ENCODE measurements at regions not wholly inside any gene's neighbourhood (a gene's known extent, or its start where the extent isn't known, plus 50 kb on each side); places are given as distances from the start of the nearest gene placed in this dataset.

DNA sequence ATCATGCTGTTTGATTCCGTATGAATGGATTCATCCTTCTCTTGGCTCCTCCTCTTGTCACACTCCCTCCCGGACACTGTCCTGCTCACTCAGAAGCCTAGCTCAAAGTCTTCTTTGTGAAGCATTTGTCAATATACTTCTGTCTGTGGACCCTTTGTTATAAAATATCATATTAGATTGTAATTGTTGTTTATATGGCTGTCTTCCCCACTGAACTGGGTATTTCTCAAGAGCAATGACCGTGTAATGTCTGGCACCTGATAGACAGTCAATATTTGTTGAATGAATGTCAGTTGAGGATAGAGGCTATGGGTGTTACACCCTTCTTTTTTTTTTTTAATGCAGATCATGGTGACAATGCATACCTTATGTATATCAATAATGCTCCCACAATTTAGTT lies 335.3 kb downstream of the SOX4 start:
- no peak for TF ChIP-seq EZH2 (IDR thresholded peaks at IDR 0.05; ENCODE audit: borderline replicate concordance, low read depth, low read length, severe bottlenecking)
- no peak for TF ChIP-seq CTCF (IDR thresholded peaks at IDR 0.05; ENCODE audit: borderline replicate concordance, extremely low read depth, low read length, poor library complexity, severe bottlenecking)
- H3K4me1 ChIP-seq (ENCODE audit: insufficient read depth, low read length): peaks cover 21% of the 10 kb centered on the region
- H3K9ac ChIP-seq (ENCODE audit: low read depth, low read length): no peak overlapping the region
- H3K9me3 ChIP-seq (ENCODE audit: insufficient read depth, low read length, severe bottlenecking): no peaks in the 10 kb centered on the region
- H4K20me1 ChIP-seq (ENCODE audit: insufficient read depth, low read length): no peaks in the 10 kb centered on the region
- H3K27ac ChIP-seq (ENCODE audit: low read length): no peak overlapping the region
- no peaks in the 10 kb centered on the region; the same call in none of the 2 replicates for H3K79me2 ChIP-seq (ENCODE audit: insufficient read depth, low read length)
- ATAC-seq (ENCODE audit: insufficient read depth, low read depth) (no peak), DNase-seq (no peak)
- no peak overlapping the region for H3K4me2 ChIP-seq (ENCODE audit: insufficient read depth, low read length)
- no peak overlapping the region for H2AFZ ChIP-seq (ENCODE audit: low read depth, low read length)
- H3K4me3 ChIP-seq (ENCODE audit: low read depth in 1 of 2, low read length in 2 of 2): no peak overlapping the region
- no peaks in the 10 kb centered on the region for H3K27me3 ChIP-seq (ENCODE audit: insufficient read depth, low read length, poor library complexity)
- peaks cover 3% of the 10 kb centered on the region; the same call in 1 of the 2 replicates for H3K36me3 ChIP-seq (ENCODE audit: insufficient read depth, low read length)

DNA sequence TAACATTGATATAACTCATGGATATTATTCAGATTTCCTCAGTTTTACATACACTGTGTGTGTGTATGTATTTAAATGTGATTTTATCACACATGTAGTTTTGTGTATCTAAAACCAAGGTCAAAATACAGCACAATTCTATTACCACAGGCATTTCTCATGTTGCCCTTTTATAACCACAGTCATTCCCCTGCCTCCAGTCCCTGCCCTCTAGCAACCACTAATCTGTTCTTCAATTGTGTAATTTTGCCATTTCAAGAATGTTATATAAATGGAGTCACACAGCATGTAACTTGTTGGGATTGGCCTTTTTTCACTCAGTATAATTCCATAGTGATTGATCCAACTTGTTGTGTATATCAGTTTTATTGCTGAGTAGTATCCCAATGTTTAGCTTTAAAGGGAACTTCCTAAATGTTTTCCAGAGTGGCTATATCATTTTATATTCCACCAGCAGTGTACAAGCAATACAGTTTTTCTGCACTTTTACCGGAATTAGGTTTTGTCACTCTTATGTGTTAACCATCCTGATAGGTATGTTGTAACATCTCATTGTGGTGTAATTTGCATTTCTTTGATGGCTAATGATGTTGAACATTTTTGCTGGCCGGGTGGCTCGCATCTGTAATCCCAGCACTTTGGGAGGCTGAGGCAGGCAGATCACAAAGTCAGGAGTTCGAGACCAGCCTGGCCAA lies 338.2 kb downstream of the SOX4 start:
- no peaks in the 10 kb centered on the region for H4K20me1 ChIP-seq (ENCODE audit: insufficient read depth, low read length)
- no peak overlapping the region for H3K9ac ChIP-seq (ENCODE audit: low read depth, low read length)
- H3K9me3 ChIP-seq (ENCODE audit: insufficient read depth, low read length, severe bottlenecking): no peaks in the 10 kb centered on the region
- ATAC-seq (ENCODE audit: insufficient read depth, low read depth) (no peak), DNase-seq (no peak)
- H3K79me2 ChIP-seq (ENCODE audit: insufficient read depth, low read length): peaks cover 3% of the 10 kb centered on the region
- H2AFZ ChIP-seq (ENCODE audit: low read depth, low read length): no peak overlapping the region
- TF ChIP-seq EZH2 (IDR thresholded peaks at IDR 0.05; ENCODE audit: borderline replicate concordance, low read depth, low read length, severe bottlenecking): no peak
- H3K4me2 ChIP-seq (ENCODE audit: insufficient read depth, low read length): no peak overlapping the region
- peaks cover 6% of the 10 kb centered on the region; the same call in 1 of the 2 replicates for H3K4me1 ChIP-seq (ENCODE audit: insufficient read depth, low read length)
- H3K27ac ChIP-seq (ENCODE audit: low read length): no peak overlapping the region
- H3K4me3 ChIP-seq (ENCODE audit: low read depth in 1 of 2, low read length in 2 of 2): no peak overlapping the region
- H3K27me3 ChIP-seq (ENCODE audit: insufficient read depth, low read length, poor library complexity): no peaks in the 10 kb centered on the region
- H3K36me3 ChIP-seq (ENCODE audit: insufficient read depth, low read length): peaks cover 3% of the 10 kb centered on the region; the same call in 1 of the 2 replicates

- Histone ChIP-seq H3K4me1 (ENCODE audit: insufficient read depth, low read length) (no peaks in the 10 kb centered on the region), H4K20me1 (ENCODE audit: insufficient read depth, low read length) (no peaks in the 10 kb centered on the region), H3K79me2 (ENCODE audit: insufficient read depth, low read length) (peaks cover 3% of the 10 kb centered on the region; the same call in 1 of the 2 replicates), H3K9ac (ENCODE audit: low read depth, low read length) (no peak overlapping the region), H3K27ac (ENCODE audit: low read length) (no peak overlapping the region), H3K36me3 (ENCODE audit: insufficient read depth, low read length) (peaks cover 3% of the 10 kb centered on the region; the same call in 1 of the 2 replicates), H3K27me3 (ENCODE audit: insufficient read depth, low read length, poor library complexity) (no peaks in the 10 kb centered on the region), H3K4me2 (ENCODE audit: insufficient read depth, low read length) (no peak overlapping the region), H3K4me3 (ENCODE audit: low read depth in 1 of 2, low read length in 2 of 2) (no peak overlapping the region), H3K9me3 (ENCODE audit: insufficient read depth, low read length, severe bottlenecking) (no peaks in the 10 kb centered on the region), H2AFZ (ENCODE audit: low read depth, low read length) (no peak overlapping the region)
- TF ChIP-seq CTCF (IDR thresholded peaks at IDR 0.05; ENCODE audit: borderline replicate concordance, extremely low read depth, low read length, poor library complexity, severe bottlenecking) (no peak), EZH2 (IDR thresholded peaks at IDR 0.05; ENCODE audit: borderline replicate concordance, low read depth, low read length, severe bottlenecking) (no peak)
- no peak for DNase-seq
- no peak for ATAC-seq (ENCODE audit: insufficient read depth, low read depth)
Measured at GRCh38 chr6:21933351-21933750, 339.8 kb downstream of the SOX4 start.

DNA sequence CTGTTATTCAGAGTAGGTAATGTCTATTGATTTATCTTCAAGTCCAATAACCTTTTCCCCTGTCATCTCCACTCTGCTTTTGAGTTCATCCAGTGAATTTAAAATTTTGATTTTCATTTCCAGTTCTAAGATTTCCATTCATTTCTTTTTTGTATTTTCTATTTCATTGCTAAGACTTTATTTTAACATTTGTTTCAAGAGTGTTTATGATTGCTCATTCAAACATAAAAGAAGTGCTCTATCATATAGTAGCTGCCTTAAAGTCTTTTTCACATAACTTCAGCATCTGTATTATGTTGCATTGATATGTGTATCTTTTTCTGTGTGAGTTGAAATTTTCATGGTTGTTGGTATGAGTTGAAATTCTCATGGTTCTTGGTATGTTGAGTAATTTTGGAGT lies 341.6 kb downstream of the SOX4 start:
- Histone ChIP-seq H3K9me3 (ENCODE audit: insufficient read depth, low read length, severe bottlenecking) (no peaks in the 10 kb centered on the region), H3K36me3 (ENCODE audit: insufficient read depth, low read length) (peaks cover 3% of the 10 kb centered on the region; the same call in 1 of the 2 replicates), H3K4me3 (ENCODE audit: low read depth in 1 of 2, low read length in 2 of 2) (no peak overlapping the region), H2AFZ (ENCODE audit: low read depth, low read length) (no peak overlapping the region), H3K79me2 (ENCODE audit: insufficient read depth, low read length) (peaks cover 3% of the 10 kb centered on the region; the same call in 1 of the 2 replicates), H3K9ac (ENCODE audit: low read depth, low read length) (no peak overlapping the region), H3K4me2 (ENCODE audit: insufficient read depth, low read length) (no peak overlapping the region), H3K27me3 (ENCODE audit: insufficient read depth, low read length, poor library complexity) (no peaks in the 10 kb centered on the region), H3K4me1 (ENCODE audit: insufficient read depth, low read length) (no peaks in the 10 kb centered on the region), H4K20me1 (ENCODE audit: insufficient read depth, low read length) (no peaks in the 10 kb centered on the region), H3K27ac (ENCODE audit: low read length) (no peak overlapping the region)
- ATAC-seq (ENCODE audit: insufficient read depth, low read depth) (no peak), DNase-seq (no peak)
- no peak for TF ChIP-seq EZH2 (IDR thresholded peaks at IDR 0.05; ENCODE audit: borderline replicate concordance, low read depth, low read length, severe bottlenecking)
- TF ChIP-seq CTCF (IDR thresholded peaks at IDR 0.05; ENCODE audit: borderline replicate concordance, extremely low read depth, low read length, poor library complexity, severe bottlenecking): no peak
